ENCODE measurements at regions not wholly inside any gene's neighbourhood (a gene's known extent, or its start where the extent isn't known, plus 50 kb on each side); places are given as distances from the start of the nearest gene placed in this dataset.

- TF ChIP-seq, protein P1, sequence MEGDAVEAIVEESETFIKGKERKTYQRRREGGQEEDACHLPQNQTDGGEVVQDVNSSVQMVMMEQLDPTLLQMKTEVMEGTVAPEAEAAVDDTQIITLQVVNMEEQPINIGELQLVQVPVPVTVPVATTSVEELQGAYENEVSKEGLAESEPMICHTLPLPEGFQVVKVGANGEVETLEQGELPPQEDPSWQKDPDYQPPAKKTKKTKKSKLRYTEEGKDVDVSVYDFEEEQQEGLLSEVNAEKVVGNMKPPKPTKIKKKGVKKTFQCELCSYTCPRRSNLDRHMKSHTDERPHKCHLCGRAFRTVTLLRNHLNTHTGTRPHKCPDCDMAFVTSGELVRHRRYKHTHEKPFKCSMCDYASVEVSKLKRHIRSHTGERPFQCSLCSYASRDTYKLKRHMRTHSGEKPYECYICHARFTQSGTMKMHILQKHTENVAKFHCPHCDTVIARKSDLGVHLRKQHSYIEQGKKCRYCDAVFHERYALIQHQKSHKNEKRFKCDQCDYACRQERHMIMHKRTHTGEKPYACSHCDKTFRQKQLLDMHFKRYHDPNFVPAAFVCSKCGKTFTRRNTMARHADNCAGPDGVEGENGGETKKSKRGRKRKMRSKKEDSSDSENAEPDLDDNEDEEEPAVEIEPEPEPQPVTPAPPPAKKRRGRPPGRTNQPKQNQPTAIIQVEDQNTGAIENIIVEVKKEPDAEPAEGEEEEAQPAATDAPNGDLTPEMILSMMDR (IDR thresholded peaks at IDR 0.05): no peak
- TF ChIP-seq TCF7L2 (IDR thresholded peaks at IDR 0.05; ENCODE audit: low read depth, low read length) (no peak), POLR2AphosphoS5 (IDR thresholded peaks at IDR 0.05; ENCODE audit: low read depth, low read length) (no peak)
Observed at GRCh38 chrX:98405376-98405775, 1521.7 kb downstream of the RPA4 start.
